HFFc6 (cell line): ENCODE measurements at regions not wholly inside any gene's neighbourhood (a gene's known extent, or its start where the extent isn't known, plus 50 kb on each side); places are given as distances from the start of the nearest gene placed in this dataset.

Experiments used
- DNase-seq: peaks from one replicate; pipeline ENCODE4 v3.0.0-alpha.2; 2018
- H3K27ac Mint-ChIP-seq: 2 replicates; pipeline ENCODE4 v1.8.0; 2020; ENCODE audit warnings: mild to moderate bottlenecking, mixed read lengths
- H3K27me3 Mint-ChIP-seq: 2 replicates; pipeline ENCODE4 v1.8.0; 2021; ENCODE audit warnings: mild to moderate bottlenecking, moderate library complexity, mixed read lengths; ENCODE audit not compliant: insufficient read depth
- H3K36me3 Mint-ChIP-seq: 2 replicates; pipeline ENCODE4 v1.8.0; 2021; ENCODE audit warnings: low read depth, mixed read lengths
- H3K4me1 Mint-ChIP-seq: 2 replicates; pipeline ENCODE4 v1.8.0; 2020; ENCODE audit warnings: low read depth, mixed read lengths
- H3K4me3 Mint-ChIP-seq: 2 replicates; pipeline ENCODE4 v1.8.0; 2020; ENCODE audit warnings: mild to moderate bottlenecking, moderate library complexity, mixed read lengths
- H3K9me3 Mint-ChIP-seq: 2 replicates; pipeline ENCODE4 v1.8.0; 2020; ENCODE audit warnings: mild to moderate bottlenecking, mixed read lengths
- CTCF ChIP-seq: fragments of 200-600 bp; sonication (generic); IDR thresholded peaks from 2 replicates; pipeline ENCODE4 v1.5.0; 2021; ENCODE audit warnings: antibody characterized with exemption, mild to moderate bottlenecking

GRCh38 chr10:44261296-44261695 lies 123.6 kb downstream of the CXCL12 start:
- H3K4me1 Mint-ChIP-seq: peaks cover 33% of the 10 kb centered on the region
- H3K9me3 Mint-ChIP-seq: no peaks in the 10 kb centered on the region
- H3K4me3 Mint-ChIP-seq: no peak overlapping the region

GRCh38 chr10:44260286-44260928 lies 124.5 kb downstream of the CXCL12 start:
- DNase-seq: no peak
- no peaks in the 10 kb centered on the region for H3K9me3 Mint-ChIP-seq
- H3K27ac Mint-ChIP-seq: no peak overlapping the region
- no peak for TF ChIP-seq CTCF
- peaks cover 2% of the 10 kb centered on the region; the same call in 1 of the 2 replicates for H3K27me3 Mint-ChIP-seq
- no peaks in the 10 kb centered on the region for H3K36me3 Mint-ChIP-seq
- H3K4me1 Mint-ChIP-seq: peaks cover 33% of the 10 kb centered on the region
- no peak overlapping the region for H3K4me3 Mint-ChIP-seq

More at GRCh38 chr10:44261296-44261695, 123.6 kb downstream of the CXCL12 start:
- DNase-seq: no peak
- Mint-ChIP-seq H3K36me3 (peaks cover under 1% of the 10 kb centered on the region; the same call in 1 of the 2 replicates), H3K27me3 (no peaks in the 10 kb centered on the region), H3K27ac (no peak overlapping the region)
- TF ChIP-seq CTCF: no peak

- H3K4me3 Mint-ChIP-seq: no peak overlapping the region
- no peak for TF ChIP-seq CTCF
- no peak overlapping the region for H3K27ac Mint-ChIP-seq
Observed at GRCh38 chr10:44259090-44259874, 125.6 kb downstream of the CXCL12 start.

GRCh38 chr10:44258460-44259089 lies 126.3 kb downstream of the CXCL12 start:
- Mint-ChIP-seq H3K27me3 (peaks cover 2% of the 10 kb centered on the region; the same call in 1 of the 2 replicates), H3K4me3 (no peak overlapping the region), H3K9me3 (no peaks in the 10 kb centered on the region), H3K4me1 (peaks cover 34% of the 10 kb centered on the region), H3K27ac (no peak overlapping the region), H3K36me3 (no peaks in the 10 kb centered on the region)
- DNase-seq: no peak
- no peak; the same call in 1 of the 2 replicates for TF ChIP-seq CTCF

More at GRCh38 chr10:44259090-44259874, 125.6 kb downstream of the CXCL12 start:
- no peaks in the 10 kb centered on the region for H3K9me3 Mint-ChIP-seq
- H3K4me1 Mint-ChIP-seq: peaks cover 34% of the 10 kb centered on the region
- H3K27me3 Mint-ChIP-seq: peaks cover 2% of the 10 kb centered on the region; the same call in 1 of the 2 replicates
- no peak for DNase-seq
- H3K36me3 Mint-ChIP-seq: no peaks in the 10 kb centered on the region

- peaks cover 30% of the 10 kb centered on the region for H3K4me1 Mint-ChIP-seq
- no peaks in the 10 kb centered on the region for H3K9me3 Mint-ChIP-seq
- no peak overlapping the region for H3K27ac Mint-ChIP-seq
- H3K4me3 Mint-ChIP-seq: no peak overlapping the region
- H3K27me3 Mint-ChIP-seq: peaks cover 2% of the 10 kb centered on the region; the same call in 1 of the 2 replicates
- TF ChIP-seq CTCF: no peak
- DNase-seq: no peak
- no peaks in the 10 kb centered on the region for H3K36me3 Mint-ChIP-seq
Observed at GRCh38 chr10:44258019-44258418, 126.9 kb downstream of the CXCL12 start.
